ENCODE measurements at regions not wholly inside any gene's neighbourhood (a gene's known extent, or its start where the extent isn't known, plus 50 kb on each side); places are given as distances from the start of the nearest gene placed in this dataset.

- TF ChIP-seq EP300 (IDR thresholded peaks at IDR 0.05) (no peak), POLR2A (IDR thresholded peaks at IDR 0.05; ENCODE audit: low read depth) (no peak), POLR2AphosphoS5 (IDR thresholded peaks at IDR 0.05) (no peak), CTCF (IDR thresholded peaks at IDR 0.05) (no peak)
- Histone ChIP-seq H3K4me3 (no peak overlapping the region), H3K27me3 (no peaks in the 10 kb centered on the region), H3K27ac (replicated peaks in 1 of 4) (no peak overlapping the region), H3K36me3 (no peaks in the 10 kb centered on the region), H3K9me3 (no peaks in the 10 kb centered on the region), H3K4me1 (no peaks in the 10 kb centered on the region)
- DNase-seq (ENCODE audit: extremely low spot score), result no peak
- WGBS, result 70% methylated on average over 2 of the region's 2 CpGs
- intact Hi-C loops (cut with DNase I), result no loop called here
Measured at GRCh38 chr13:64716936-64717335, 2513.2 kb downstream of the PCDH9 start.

GRCh38 chr13:64709079-64709478, 2521.1 kb downstream of the PCDH9 start:
- H3K36me3 ChIP-seq, result no peaks in the 10 kb centered on the region
- no peak overlapping the region for H3K27ac ChIP-seq (replicated peaks in 1 of 4)
- intact Hi-C loops (cut with DNase I), result no loop called here
- no peaks in the 10 kb centered on the region for H3K4me1 ChIP-seq
- 89% methylated on average over 6 of the region's 6 CpGs for WGBS
- no peaks in the 10 kb centered on the region for H3K27me3 ChIP-seq
- TF ChIP-seq EP300 (IDR thresholded peaks at IDR 0.05) (no peak), CTCF (IDR thresholded peaks at IDR 0.05) (no peak), POLR2AphosphoS5 (IDR thresholded peaks at IDR 0.05) (no peak), POLR2A (IDR thresholded peaks at IDR 0.05; ENCODE audit: low read depth) (no peak)
- no peak overlapping the region for H3K4me3 ChIP-seq
- no peak for DNase-seq (ENCODE audit: extremely low spot score)
- no peaks in the 10 kb centered on the region for H3K9me3 ChIP-seq

- WGBS, result 81% methylated on average over 6 of the region's 6 CpGs
- Histone ChIP-seq H3K27ac (replicated peaks in 1 of 4) (no peak overlapping the region), H3K27me3 (no peaks in the 10 kb centered on the region), H3K36me3 (no peaks in the 10 kb centered on the region), H3K4me3 (no peak overlapping the region), H3K9me3 (no peaks in the 10 kb centered on the region), H3K4me1 (no peaks in the 10 kb centered on the region)
- no peak for DNase-seq (ENCODE audit: extremely low spot score)
- intact Hi-C loops (cut with DNase I), result no loop called here
- TF ChIP-seq CTCF (IDR thresholded peaks at IDR 0.05) (no peak), POLR2AphosphoS5 (IDR thresholded peaks at IDR 0.05) (no peak), POLR2A (IDR thresholded peaks at IDR 0.05; ENCODE audit: low read depth) (no peak), EP300 (IDR thresholded peaks at IDR 0.05) (no peak)
Measured at GRCh38 chr13:64704121-64704649, 2526.0 kb downstream of the PCDH9 start.

GRCh38 chr13:64697226-64697625, 2532.9 kb downstream of the PCDH9 start:
- no peak for TF ChIP-seq EP300 (IDR thresholded peaks at IDR 0.05)
- no peak for TF ChIP-seq POLR2AphosphoS5 (IDR thresholded peaks at IDR 0.05)
- TF ChIP-seq CTCF (IDR thresholded peaks at IDR 0.05), result no peak
- TF ChIP-seq POLR2A (IDR thresholded peaks at IDR 0.05; ENCODE audit: low read depth), result no peak
- Histone ChIP-seq H3K27me3 (no peaks in the 10 kb centered on the region), H3K27ac (replicated peaks in 1 of 4) (no peak overlapping the region), H3K4me3 (no peak overlapping the region), H3K9me3 (no peaks in the 10 kb centered on the region), H3K4me1 (no peaks in the 10 kb centered on the region), H3K36me3 (no peaks in the 10 kb centered on the region)
- DNase-seq (ENCODE audit: extremely low spot score), result no peak
- WGBS, result 64% methylated on average over 2 of the region's 2 CpGs
- intact Hi-C loops (cut with DNase I), result no loop called here

Data from esophagus muscularis mucosa (tissue), 4 donors.